Anterior cingulate cortex (tissue), 58 donors: ENCODE measurements at regions not wholly inside any gene's neighbourhood (a gene's known extent, or its start where the extent isn't known, plus 50 kb on each side); places are given as distances from the start of the nearest gene placed in this dataset.
A peak's percentile ranks its signal among the peaks of the same experiment; 100 is the strongest.

ENCODE experiments used
- DNase-seq, 58 donors: peaks; one replicate each; lab custom pipeline; 2025; lab: John Stamatoyannopoulos, UW

DNA sequence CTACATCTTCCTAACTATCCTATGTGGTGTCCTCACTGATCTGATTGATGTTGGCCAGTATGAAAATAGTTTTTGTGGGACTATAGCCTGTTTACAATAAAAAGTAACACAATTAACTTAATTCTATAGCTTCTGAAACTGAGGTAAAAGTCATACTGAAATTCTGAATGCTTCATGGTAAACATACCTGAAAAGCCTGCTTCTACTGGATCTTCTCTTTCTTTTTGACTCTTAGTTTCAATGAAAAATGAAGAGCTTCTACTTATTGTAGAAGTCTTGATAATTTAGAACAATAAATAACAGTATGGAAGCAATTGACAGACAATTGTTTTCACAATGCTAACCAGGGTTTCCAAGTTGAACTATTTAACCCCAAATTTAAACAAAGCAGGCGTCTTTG lies 383.9 kb upstream of the MMS22L start:
- no peak for DNase-seq

DNA sequence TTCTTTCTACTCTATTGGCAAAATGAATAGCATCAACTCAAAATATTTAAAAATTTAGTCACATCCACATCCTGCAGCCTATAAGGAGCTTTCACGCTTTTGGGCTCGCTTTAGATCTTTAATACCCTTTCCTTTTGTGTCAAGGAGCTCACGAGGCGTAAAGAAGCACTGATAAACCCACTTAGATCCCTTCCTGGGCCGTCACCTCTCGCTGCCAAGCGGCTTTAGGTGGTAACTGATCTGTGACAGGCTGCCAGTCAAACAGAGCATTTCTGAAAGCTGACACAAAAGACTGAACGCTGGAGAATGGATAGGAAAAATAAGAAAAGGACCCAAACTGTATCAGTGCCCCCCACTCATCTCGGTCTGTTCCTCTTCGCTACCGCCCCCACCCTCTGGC lies 385.7 kb upstream of the MMS22L start:
- DNase-seq: peak in 18 of 58 donors; percentile 2 to 68 (median 40)

DNA sequence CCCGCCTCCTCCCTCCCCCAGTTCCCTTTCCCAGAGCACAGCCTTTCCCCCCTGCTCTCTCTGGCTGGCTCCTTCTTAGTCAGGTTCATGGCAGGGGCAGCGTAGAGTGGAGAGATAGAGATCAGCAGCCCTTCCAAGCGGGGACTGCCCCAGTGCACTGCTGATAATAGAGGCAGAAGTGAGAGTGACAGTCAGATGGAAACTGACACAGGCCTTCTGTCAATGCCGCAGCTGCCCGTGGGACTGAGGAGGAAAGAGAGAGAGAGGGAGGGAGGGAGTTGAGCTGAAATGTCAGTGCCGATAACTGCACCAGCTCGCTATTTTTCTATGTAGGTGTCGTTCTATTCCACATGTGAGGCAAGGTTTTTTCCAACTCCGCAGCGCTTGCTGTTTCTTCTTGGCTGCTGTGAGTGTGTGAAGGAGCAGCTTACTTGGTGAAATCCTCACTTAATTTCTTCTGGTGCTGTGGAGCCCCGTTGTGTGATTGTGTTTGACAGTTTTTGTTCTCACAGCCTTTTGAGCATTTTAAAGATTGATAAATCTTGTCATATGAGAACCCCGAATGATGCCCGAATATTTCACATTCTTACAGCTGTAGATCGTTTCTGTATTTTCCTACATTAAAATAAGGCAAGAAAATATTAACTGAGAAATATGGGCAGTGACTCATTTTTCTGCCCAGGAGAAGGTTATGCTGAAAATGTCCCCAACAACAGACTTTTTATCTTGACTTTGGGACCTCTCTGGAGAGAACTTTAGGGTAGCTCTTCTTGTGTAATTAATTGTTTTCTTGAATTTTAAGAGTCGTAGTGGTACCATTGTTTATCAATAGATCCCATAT lies 386.4 kb upstream of the MMS22L start:
- DNase-seq: peak in 50 of 58 donors; percentile 9 to 79 (median 45)

DNA sequence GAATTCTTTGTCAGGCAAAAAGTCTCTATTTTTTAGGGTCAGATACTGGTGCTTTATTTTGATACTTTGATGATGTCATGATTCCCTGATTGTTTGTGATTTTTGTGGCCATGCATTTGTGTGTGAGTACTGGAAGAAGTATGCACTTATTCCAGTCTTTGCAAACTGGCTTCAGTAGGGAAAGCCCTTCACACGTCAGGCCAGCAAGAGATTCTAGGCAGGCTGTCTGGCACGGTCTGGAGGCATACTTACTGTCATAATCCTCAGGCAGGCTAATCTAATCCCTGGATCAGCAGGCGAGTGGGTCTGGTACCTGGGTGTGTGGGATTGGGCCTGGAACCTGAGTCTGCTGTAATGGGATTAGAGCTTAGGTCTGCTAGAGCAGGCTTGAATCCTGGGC lies 391.8 kb upstream of the MMS22L start:
- DNase-seq: no peak

GRCh38 chr6:97677626-97678025 lies 394.6 kb upstream of the MMS22L start:
- no peak for DNase-seq

DNA sequence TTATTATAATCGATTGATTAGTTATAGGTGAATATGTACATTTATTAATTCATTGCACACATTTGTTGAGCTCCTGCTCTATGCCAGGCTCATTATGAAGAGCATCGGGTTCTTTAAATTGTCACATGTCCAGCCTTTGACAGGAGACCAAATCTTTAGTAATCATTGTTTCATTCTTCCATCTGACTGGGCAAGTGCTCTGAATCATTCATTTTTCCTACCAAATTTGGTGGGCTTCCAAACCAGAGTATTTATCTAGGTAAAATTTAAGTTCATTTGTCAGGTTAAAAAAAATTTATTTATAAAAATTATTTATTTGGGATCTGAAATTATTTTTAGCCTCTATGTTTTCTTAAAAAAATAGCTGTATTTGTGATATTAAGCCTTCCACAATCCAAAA lies 404.9 kb upstream of the MMS22L start:
- DNase-seq: no peak

GRCh38 chr6:97689078-97689754 lies 406.2 kb upstream of the MMS22L start:
- DNase-seq: no peak

- DNase-seq: no peak
Observed at GRCh38 chr6:97697456-97697855, 414.4 kb upstream of the MMS22L start.

GRCh38 chr6:97701801-97702200 lies 418.8 kb upstream of the MMS22L start:
- DNase-seq: no peak

DNA sequence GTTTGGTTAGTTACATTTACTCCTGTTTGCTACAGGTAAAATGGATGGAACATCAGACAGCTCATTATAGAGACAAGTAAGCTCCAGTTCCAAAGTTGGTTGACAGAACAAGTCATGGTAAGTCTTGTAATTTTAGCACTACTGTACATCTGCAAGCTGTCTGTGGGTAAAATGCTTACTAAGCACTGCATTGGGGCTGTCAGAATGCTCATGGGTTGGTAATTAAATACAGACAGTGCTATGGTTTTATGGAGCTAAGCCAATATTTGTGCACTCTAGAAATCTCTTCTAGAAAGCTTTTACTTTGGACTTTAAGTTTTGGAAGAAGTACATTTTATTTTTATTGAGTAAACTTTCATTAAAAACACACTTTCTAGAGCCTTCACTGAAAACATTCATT lies 419.2 kb upstream of the MMS22L start:
- DNase-seq: no peak

GRCh38 chr6:97703661-97704060 lies 420.6 kb upstream of the MMS22L start:
- no peak for DNase-seq

- DNase-seq: peak in 2 of 58 donors; percentile 2
Observed at GRCh38 chr6:97705568-97705967, 422.6 kb upstream of the MMS22L start.

- no peak for DNase-seq
Observed at GRCh38 chr6:97712751-97713150, 429.7 kb upstream of the MMS22L start.

DNA sequence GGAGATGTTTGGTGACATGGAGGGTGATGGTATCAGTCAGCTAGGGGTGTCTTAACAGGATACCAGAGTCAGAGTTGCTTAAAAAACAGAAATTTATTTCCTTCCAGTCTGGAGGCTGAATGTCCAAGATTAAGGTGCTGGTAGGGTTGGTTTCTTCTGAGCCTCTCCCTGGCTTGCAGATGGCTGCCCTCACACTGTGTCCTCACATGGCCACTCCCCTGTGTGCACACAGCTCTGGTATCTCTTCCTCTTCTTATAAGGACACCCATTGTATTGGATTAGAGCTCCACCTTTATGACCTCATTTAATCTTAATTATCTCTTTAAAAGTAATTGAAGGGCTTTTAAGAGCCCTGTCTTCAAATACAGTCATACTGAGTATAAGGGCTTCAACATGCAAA lies 431.8 kb upstream of the MMS22L start:
- DNase-seq: no peak

GRCh38 chr6:97717086-97717485 lies 434.1 kb upstream of the MMS22L start:
- no peak for DNase-seq

GRCh38 chr6:97726378-97726777 lies 443.4 kb upstream of the MMS22L start:
- DNase-seq: peak in 1 of 58 donors; percentile 2

DNA sequence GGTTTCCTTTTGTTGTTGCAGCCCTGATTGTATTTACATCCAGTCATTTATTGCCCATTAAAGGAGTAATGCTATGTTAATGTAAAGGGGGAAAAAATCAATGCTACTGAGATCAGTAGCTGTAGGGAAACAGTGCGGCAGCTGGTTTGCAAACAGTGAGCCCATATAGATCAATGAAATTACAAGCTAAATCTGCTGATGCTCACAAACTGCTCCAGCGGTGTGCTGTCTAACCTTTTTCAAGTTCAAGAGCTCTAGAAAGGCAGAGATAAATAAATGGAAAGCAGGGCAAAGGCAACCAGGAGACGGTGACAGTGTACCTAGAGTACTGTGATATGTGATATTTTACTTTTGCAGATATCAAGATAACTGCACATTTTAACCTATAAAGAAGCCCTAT lies 449.0 kb upstream of the MMS22L start:
- DNase-seq: no peak

DNA sequence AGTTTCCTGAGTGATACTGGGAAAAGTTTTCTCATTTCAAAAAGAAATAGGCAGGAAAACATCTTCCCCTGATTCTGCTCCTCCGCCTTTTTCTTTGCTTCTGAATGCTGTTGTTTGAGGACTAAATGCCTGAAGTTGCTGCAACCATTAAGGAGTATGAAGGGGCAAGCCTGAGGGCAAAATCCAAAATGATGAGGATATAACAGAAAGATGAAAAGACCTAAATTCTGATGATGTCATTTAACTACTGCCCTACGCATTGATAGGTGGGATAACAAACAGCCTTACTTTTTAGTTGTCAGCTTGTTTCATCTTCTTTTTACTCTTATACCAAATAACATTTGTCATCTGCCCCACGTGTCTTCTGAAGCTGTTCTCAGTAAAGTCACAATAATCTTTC lies 474.6 kb upstream of the MMS22L start:
- no peak for DNase-seq

GRCh38 chr6:97765461-97765860 lies 482.4 kb upstream of the MMS22L start:
- no peak for DNase-seq

DNA sequence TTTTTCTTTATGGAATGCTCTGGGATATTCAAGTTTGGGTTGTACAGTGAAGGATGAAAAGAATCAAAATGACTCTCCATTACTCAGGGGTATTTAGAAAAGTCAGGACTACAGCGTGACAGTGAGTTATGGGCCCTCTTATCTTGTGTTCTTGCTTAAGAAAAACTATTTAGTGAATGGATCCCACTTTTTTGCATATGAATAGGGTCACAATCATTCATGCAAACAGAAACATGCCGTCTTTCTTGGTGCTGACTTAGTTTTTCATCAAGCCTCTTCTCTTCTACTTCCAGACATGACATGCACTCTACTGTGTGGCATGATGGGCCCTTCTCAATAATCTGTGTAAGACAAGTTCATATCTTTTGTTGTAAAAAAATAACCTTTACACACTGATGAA lies 488.4 kb upstream of the MMS22L start:
- DNase-seq: no peak

DNA sequence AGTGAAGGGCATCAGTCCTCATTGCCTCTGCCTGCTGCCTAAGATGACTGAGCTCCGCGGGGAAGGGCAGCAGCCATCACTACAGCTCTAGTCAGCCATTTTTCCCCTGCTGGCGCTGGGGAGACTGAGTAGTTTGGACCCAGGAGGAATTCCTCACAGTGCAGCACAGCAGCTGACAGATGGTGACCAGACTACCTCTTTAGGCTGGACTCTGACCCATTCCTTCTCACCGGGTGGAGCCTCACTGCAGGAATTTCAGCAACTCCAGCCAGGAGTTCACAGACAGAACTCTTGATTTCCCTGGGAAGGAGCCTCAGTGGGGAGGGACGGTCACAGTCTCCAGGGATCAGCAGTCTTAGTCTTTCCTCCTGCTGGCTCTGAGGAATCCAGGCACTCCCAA lies 492.0 kb upstream of the MMS22L start:
- DNase-seq: no peak
